ENCODE measurements at regions not wholly inside any gene's neighbourhood (a gene's known extent, or its start where the extent isn't known, plus 50 kb on each side); places are given as distances from the start of the nearest gene placed in this dataset.
A peak's percentile ranks its signal among the peaks of the same experiment; 100 is the strongest.

DNA sequence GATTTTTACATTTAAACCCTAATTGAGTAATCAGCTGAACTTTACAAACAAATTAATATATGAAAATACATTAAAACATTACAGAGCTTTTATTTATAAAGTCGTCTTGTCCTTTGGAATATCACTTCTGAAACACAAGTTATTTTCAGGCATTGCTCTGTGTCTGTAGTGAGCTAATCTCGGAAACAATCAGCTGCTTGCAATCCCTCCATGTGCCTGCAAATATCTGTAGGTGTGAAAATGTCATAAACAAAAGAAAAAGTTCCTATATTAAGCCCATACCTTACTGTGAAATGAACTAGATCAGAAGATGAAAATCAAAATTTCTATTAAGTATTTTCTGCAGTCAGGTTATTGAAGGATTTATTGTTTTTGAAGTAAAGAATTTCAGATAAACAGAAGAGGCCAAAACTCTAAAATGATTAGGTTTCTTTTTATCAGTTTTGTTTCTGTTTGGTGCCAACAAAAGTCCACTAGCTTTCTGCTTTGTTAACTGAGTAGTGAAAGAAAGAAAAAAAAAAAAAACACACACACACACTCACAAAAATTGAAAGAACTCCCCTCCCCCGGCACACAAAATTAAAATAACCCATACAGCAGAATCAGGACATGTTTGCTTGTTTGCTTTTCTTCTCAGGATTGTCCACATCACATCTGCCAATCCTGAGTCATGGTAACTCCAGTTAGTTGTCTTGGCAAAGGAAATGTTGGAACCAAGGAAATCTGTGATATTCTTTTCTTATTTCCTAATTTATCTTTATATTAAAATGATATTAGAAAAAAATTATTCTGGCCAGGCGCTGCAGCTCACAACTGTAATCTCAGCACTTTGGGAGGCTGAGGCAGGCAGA, 627.0 kb upstream of the SLC39A10 start:
- no peak for TF ChIP-seq EZH2phosphoT487 (IDR thresholded peaks at IDR 0.05; ENCODE audit: low read depth, severe bottlenecking, unreplicated experiment)
- TF ChIP-seq CTCF (IDR thresholded peaks at IDR 0.05; ENCODE audit: poor library complexity), result no peak
- no peak for TF ChIP-seq EZH2 (IDR thresholded peaks at IDR 0.05; ENCODE audit: borderline replicate concordance)
- Histone ChIP-seq H3K9me3 (ENCODE audit: low read depth) (no peaks in the 10 kb centered on the region), H3K27ac (no peak overlapping the region), H3K9me2 (replicated peaks; ENCODE audit: insufficient read depth) (no peaks in the 10 kb centered on the region), H3K4me1 (ENCODE audit: insufficient read depth) (no peaks in the 10 kb centered on the region), H3K79me2 (no peaks in the 10 kb centered on the region), H3K4me3 (no peak overlapping the region), H4K20me1 (ENCODE audit: insufficient read depth, poor library complexity, severe bottlenecking) (no peaks in the 10 kb centered on the region), H3K27me3 (no peaks in the 10 kb centered on the region), H3K4me2 (no peak overlapping the region), H2AFZ (no peak overlapping the region), H3K36me3 (replicated peaks; ENCODE audit: insufficient read depth, low read depth) (no peaks in the 10 kb centered on the region)
- WGBS (ENCODE audit: low lambda C conversion rate, missing lambda C conversion rate), result 83% methylated on average over 4 of the region's 4 CpGs
- no peak for DNase-seq (ENCODE audit: low spot score)

DNA sequence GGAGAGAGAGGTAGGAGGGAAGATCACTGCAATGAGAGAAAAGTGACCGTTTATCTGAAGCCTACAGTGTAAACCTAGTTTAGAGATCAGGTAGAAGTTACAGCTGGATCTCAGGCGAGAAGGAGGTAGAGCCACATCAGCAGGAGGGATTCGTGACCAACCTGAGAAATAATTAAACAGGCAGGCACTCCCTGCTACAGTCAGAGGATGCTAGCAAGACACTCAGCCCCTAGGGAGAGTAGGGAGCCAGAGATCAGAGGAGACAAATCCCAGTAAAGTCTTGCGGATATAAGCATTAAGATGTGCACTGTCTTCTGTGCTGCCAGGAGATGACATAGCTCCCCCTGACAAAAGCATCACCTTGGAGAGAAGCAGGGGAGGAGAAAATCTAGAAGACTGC, 629.1 kb upstream of the SLC39A10 start:
- DNase-seq (ENCODE audit: low spot score), result no peak
- no peaks in the 10 kb centered on the region for H3K27me3 ChIP-seq
- no peaks in the 10 kb centered on the region for H3K4me1 ChIP-seq (ENCODE audit: insufficient read depth)
- H3K9me3 ChIP-seq (ENCODE audit: low read depth), result no peaks in the 10 kb centered on the region
- H4K20me1 ChIP-seq (ENCODE audit: insufficient read depth, poor library complexity, severe bottlenecking), result no peaks in the 10 kb centered on the region
- WGBS (ENCODE audit: low lambda C conversion rate, missing lambda C conversion rate), result 64% methylated on average over 4 of the region's 4 CpGs
- H3K36me3 ChIP-seq (replicated peaks; ENCODE audit: insufficient read depth, low read depth), result no peaks in the 10 kb centered on the region
- H2AFZ ChIP-seq, result no peak overlapping the region
- H3K27ac ChIP-seq, result no peak overlapping the region
- no peak overlapping the region for H3K4me3 ChIP-seq
- no peaks in the 10 kb centered on the region for H3K79me2 ChIP-seq
- TF ChIP-seq EZH2phosphoT487 (IDR thresholded peaks at IDR 0.05; ENCODE audit: low read depth, severe bottlenecking, unreplicated experiment) (no peak), EZH2 (IDR thresholded peaks at IDR 0.05; ENCODE audit: borderline replicate concordance) (no peak), CTCF (IDR thresholded peaks at IDR 0.05; ENCODE audit: poor library complexity) (no peak)
- no peak overlapping the region for H3K4me2 ChIP-seq
- H3K9me2 ChIP-seq (replicated peaks; ENCODE audit: insufficient read depth), result no peaks in the 10 kb centered on the region

- DNase-seq (ENCODE audit: low spot score), result peak; percentile 19
- TF ChIP-seq CTCF (IDR thresholded peaks at IDR 0.05; ENCODE audit: poor library complexity) (no peak), EZH2 (IDR thresholded peaks at IDR 0.05; ENCODE audit: borderline replicate concordance) (no peak), EZH2phosphoT487 (IDR thresholded peaks at IDR 0.05; ENCODE audit: low read depth, severe bottlenecking, unreplicated experiment) (no peak)
- H3K27ac ChIP-seq, result no peak overlapping the region
- WGBS (ENCODE audit: low lambda C conversion rate, missing lambda C conversion rate), result 75% methylated on average over 1 of the region's 1 CpG
- H3K9me3 ChIP-seq (ENCODE audit: low read depth), result no peaks in the 10 kb centered on the region
- H3K27me3 ChIP-seq, result no peaks in the 10 kb centered on the region
- H4K20me1 ChIP-seq (ENCODE audit: insufficient read depth, poor library complexity, severe bottlenecking), result no peaks in the 10 kb centered on the region
- no peak overlapping the region for H3K4me2 ChIP-seq
- no peaks in the 10 kb centered on the region for H3K4me1 ChIP-seq (ENCODE audit: insufficient read depth)
- H3K79me2 ChIP-seq, result no peaks in the 10 kb centered on the region
- H3K9me2 ChIP-seq (replicated peaks; ENCODE audit: insufficient read depth), result no peaks in the 10 kb centered on the region
- no peak overlapping the region for H3K4me3 ChIP-seq
- no peaks in the 10 kb centered on the region for H3K36me3 ChIP-seq (replicated peaks; ENCODE audit: insufficient read depth, low read depth)
- H2AFZ ChIP-seq, result no peak overlapping the region
Observed at GRCh38 chr2:195026261-195026660, 630.8 kb upstream of the SLC39A10 start.

Measured in hepatocyte (in vitro differentiated cells).